ENCODE measurements at regions not wholly inside any gene's neighbourhood (a gene's known extent, or its start where the extent isn't known, plus 50 kb on each side); places are given as distances from the start of the nearest gene placed in this dataset.

DNA sequence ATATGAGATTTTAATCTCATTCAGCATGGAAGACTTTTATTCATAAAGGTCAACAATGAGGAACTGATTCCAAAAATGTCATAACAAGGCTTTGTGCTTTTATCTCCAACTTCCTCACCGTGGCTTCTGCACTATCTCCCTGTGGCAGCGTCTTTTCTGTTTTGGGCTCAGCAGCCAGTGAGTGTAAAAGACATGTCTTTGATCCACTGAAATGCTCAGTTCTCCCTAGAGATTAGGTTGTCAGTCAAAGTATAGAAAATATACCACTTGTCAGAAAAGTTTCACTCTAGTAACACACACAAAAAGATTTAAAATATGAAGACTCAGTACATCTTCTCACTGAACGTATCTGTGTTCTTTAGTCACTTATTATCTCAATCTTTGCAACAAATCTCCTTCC lies 901.8 kb upstream of the ZWINT start (continued):
- TF ChIP-seq, protein P1, sequence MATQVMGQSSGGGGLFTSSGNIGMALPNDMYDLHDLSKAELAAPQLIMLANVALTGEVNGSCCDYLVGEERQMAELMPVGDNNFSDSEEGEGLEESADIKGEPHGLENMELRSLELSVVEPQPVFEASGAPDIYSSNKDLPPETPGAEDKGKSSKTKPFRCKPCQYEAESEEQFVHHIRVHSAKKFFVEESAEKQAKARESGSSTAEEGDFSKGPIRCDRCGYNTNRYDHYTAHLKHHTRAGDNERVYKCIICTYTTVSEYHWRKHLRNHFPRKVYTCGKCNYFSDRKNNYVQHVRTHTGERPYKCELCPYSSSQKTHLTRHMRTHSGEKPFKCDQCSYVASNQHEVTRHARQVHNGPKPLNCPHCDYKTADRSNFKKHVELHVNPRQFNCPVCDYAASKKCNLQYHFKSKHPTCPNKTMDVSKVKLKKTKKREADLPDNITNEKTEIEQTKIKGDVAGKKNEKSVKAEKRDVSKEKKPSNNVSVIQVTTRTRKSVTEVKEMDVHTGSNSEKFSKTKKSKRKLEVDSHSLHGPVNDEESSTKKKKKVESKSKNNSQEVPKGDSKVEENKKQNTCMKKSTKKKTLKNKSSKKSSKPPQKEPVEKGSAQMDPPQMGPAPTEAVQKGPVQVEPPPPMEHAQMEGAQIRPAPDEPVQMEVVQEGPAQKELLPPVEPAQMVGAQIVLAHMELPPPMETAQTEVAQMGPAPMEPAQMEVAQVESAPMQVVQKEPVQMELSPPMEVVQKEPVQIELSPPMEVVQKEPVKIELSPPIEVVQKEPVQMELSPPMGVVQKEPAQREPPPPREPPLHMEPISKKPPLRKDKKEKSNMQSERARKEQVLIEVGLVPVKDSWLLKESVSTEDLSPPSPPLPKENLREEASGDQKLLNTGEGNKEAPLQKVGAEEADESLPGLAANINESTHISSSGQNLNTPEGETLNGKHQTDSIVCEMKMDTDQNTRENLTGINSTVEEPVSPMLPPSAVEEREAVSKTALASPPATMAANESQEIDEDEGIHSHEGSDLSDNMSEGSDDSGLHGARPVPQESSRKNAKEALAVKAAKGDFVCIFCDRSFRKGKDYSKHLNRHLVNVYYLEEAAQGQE (IDR thresholded peaks at IDR 0.05; ENCODE audit: low read depth, low read length), result no peak
- TF ChIP-seq TAF1 (IDR thresholded peaks at IDR 0.05; ENCODE audit: borderline replicate concordance, low read depth, low read length) (no peak), SIN3A (IDR thresholded peaks at IDR 0.05; ENCODE audit: borderline replicate concordance, low read depth, low read length) (no peak), GATA2 (CRISPR knock-in tag; IDR thresholded peaks at IDR 0.05) (no peak), EP300 (IDR thresholded peaks at IDR 0.05; ENCODE audit: borderline replicate concordance in 1 of 2, low read depth in 1 of 2, low read length in 1 of 2) (no peak), TEAD4 (IDR thresholded peaks at IDR 0.05; ENCODE audit: borderline replicate concordance, insufficient read depth) (no peak), EZH2phosphoT487 (IDR thresholded peaks at IDR 0.05; ENCODE audit: borderline replicate concordance, low read depth) (no peak)

DNA sequence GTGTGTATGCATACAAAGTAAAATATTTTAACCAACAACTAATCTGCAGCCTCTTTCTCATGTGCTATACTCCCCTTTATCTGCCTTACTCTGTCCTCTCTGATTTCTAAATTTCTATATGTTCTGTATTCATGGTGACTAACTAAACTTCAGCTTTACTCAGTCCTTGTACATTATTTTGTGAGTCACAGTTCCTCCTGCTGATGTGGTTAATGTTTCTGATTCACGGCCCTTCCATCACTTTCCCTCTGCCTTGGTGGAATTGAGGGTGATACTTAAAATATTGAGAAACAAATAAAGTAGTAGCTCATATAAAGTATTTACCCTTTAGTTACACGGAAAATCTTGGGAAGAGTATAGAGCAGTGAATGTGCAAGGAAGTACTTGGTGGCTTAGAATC lies 899.1 kb upstream of the ZWINT start:
- no peak for TF ChIP-seq MEF2A (IDR thresholded peaks at IDR 0.05; ENCODE audit: borderline replicate concordance, low read depth)
- TF ChIP-seq RFX5 (IDR thresholded peaks at IDR 0.05; ENCODE audit: low read length), result no peak
- no peak for TF ChIP-seq CHD2 (IDR thresholded peaks at IDR 0.05; ENCODE audit: low read length, partially characterized antibody)
- TF ChIP-seq, protein P1 (IDR thresholded peaks at IDR 0.05; ENCODE audit: low read depth, low read length), result no peak
- no peaks in the 10 kb centered on the region for H3K9me2 ChIP-seq
- no peaks in the 10 kb centered on the region for H3K9me3 ChIP-seq
- ChIA-PET POLR2A (no interaction called here), CTCF (no interaction called here)
- H3K4me3 ChIP-seq (ENCODE audit: low read depth in 2 of 2, low read length in 1 of 2), result no peak overlapping the region
- H3F3A ChIP-seq (replicated peaks; ENCODE audit: insufficient read depth), result no peaks in the 10 kb centered on the region
- no peak overlapping the region for H3K4me2 ChIP-seq
- H3K4me1 ChIP-seq (ENCODE audit: control insufficient read depth in 1 of 2, insufficient read depth in 2 of 2, low read depth in 1 of 2, low read length in 1 of 2), result no peaks in the 10 kb centered on the region; a peak in 1 of 4 replicates
- no peak overlapping the region for H2AFZ ChIP-seq (ENCODE audit: low read depth)
- WGBS (ENCODE audit: low lambda C conversion rate), result 14% methylated on average over 2 of the region's 2 CpGs
- H3K27ac ChIP-seq (ENCODE audit: low read depth in 2 of 2, low read length in 1 of 2), result no peak overlapping the region
- DNase-seq, result no peak
- H3K79me2 ChIP-seq (ENCODE audit: insufficient read depth), result no peaks in the 10 kb centered on the region
- no peak overlapping the region for H3K9ac ChIP-seq
- H4K20me1 ChIP-seq (ENCODE audit: insufficient read depth), result no peaks in the 10 kb centered on the region
- no peaks in the 10 kb centered on the region for H3K36me3 ChIP-seq (replicated peaks in 1 of 2; ENCODE audit: control insufficient read depth in 1 of 2, insufficient read depth in 2 of 2, low read length in 1 of 2)
- no peaks in the 10 kb centered on the region for H3K27me3 ChIP-seq (ENCODE audit: insufficient read depth)
